Cardiac fibroblast (primary cell): ENCODE measurements at regions not wholly inside any gene's neighbourhood (a gene's known extent, or its start where the extent isn't known, plus 50 kb on each side); places are given as distances from the start of the nearest gene placed in this dataset.

ENCODE experiments used
- DNase-seq, 2 donors: peaks; one replicate each; pipeline versions ENCODE4 v3.0.0 to v3.0.0-alpha.2; 2010; ENCODE audit warnings: low read depth in 2 of 2
- H3K4me3 ChIP-seq, 2 donors: replicated peaks in 1 of 2; 1 replicate in 1 of 2; 2 replicates in 1 of 2; pipeline ENCODE4 v1.5.1; 2011; ENCODE audit warnings: low read depth in 2 of 2, low read length in 2 of 2, mild to moderate bottlenecking in 2 of 2, moderate library complexity in 1 of 2
- TF ChIP-seq, protein P1 (sequence below): IDR thresholded peaks from one replicate; pipeline ENCODE4 v1.5.1; 2011; ENCODE audit warnings: low read depth, mild to moderate bottlenecking, low read length, inconsistent platforms

DNA sequence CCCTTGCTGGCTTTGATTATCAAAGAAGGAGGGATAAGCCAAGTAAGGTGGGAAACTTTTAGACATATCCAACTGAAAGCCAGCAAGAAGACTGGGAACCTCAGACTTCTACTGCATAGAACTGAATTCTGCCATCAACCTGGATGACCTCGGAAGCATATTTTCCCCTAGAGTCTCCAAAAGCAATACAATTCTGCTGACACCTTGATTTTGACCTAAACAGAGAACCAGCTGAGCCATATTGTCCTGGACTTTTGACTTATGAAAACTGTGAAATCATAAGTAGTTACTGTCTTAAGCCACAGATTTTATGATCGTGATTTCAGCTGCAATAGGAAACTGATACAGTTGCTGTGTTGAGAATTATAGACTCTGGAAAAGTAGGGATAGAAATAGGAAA is 227.6 kb downstream of the PCDH20 start:
- TF ChIP-seq, protein P1, sequence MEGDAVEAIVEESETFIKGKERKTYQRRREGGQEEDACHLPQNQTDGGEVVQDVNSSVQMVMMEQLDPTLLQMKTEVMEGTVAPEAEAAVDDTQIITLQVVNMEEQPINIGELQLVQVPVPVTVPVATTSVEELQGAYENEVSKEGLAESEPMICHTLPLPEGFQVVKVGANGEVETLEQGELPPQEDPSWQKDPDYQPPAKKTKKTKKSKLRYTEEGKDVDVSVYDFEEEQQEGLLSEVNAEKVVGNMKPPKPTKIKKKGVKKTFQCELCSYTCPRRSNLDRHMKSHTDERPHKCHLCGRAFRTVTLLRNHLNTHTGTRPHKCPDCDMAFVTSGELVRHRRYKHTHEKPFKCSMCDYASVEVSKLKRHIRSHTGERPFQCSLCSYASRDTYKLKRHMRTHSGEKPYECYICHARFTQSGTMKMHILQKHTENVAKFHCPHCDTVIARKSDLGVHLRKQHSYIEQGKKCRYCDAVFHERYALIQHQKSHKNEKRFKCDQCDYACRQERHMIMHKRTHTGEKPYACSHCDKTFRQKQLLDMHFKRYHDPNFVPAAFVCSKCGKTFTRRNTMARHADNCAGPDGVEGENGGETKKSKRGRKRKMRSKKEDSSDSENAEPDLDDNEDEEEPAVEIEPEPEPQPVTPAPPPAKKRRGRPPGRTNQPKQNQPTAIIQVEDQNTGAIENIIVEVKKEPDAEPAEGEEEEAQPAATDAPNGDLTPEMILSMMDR = no peak
- H3K4me3 ChIP-seq = no peak overlapping the region
- DNase-seq = no peak

DNA sequence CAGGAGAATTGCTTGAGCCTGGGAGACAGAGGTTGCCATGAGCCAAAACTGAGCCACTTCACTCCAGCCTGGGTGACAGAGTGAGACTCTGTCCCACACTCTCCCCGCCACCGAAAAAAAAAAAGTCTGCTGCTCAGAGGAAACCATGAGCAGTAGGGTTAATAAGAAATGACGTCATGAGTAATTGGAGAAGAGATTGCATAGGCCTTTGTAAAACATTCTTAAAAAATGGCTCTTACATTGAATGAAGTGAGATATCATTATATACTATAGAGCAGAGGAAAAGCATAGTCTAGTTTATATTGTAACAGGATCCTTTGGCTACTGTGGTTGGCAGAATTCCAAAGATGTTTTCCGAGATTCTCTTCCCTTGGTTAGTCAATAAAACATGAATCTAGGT is 228.2 kb downstream of the PCDH20 start:
- H3K4me3 ChIP-seq = no peak overlapping the region
- TF ChIP-seq, protein P1 = no peak
- no peak for DNase-seq

DNA sequence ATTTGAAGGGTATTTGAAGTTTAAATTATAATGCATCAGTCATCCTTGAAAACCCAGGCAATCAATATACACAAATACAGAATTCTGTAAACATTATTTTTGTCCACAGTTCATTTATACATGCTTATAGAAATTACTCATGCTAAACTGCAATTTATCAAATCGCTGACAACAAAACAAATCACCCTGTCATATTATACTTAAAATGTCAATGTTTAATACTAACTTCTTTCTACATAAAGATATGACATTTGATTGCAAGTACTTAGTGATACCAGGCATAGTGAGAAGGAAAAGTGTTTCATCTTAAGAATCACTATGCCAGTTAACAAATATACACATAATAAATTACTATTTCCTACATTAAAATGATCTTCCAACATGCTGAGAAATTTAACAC is 232.0 kb downstream of the PCDH20 start:
- TF ChIP-seq, protein P1 = no peak
- H3K4me3 ChIP-seq = no peak overlapping the region
- no peak for DNase-seq

DNA sequence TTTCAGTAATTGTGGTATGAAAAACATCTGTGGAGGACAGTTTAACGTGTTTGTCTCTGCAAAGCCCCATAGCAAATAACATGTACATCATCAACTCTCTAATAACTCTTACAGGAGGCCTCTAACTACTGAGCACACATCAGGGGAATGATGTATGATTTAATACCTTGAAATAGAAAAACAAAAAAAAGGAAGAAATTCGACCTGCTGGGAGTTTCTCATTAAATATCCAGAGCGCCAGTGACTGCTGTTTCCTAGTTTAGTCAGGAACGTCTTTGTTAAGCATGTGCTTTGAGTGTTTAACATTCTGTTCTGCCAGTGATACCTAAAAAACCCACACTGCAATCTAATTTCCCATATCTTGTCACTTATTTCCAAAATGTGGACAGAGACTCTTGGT is 235.4 kb downstream of the PCDH20 start:
- TF ChIP-seq, protein P1 = no peak
- DNase-seq = no peak
- no peak overlapping the region for H3K4me3 ChIP-seq

DNA sequence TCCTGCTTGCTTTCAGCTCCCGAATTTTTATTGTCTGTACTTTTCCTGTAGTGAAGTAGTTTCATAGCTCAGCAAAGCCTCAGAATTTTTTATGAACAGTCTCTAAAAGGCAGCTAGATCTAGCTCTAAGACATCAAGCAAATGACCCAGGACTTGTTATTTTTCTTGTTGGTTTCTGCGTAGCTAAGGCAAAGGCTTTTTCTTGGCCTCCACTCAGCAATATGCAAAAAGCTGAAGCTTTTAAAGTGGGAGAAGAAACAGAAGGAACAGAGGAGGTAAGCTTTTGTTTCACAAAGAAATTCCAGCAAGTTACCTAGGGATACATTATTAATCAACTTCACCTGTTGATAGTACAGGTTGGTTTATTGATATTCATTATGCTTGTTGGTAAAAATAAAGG is 235.9 kb downstream of the PCDH20 start:
- TF ChIP-seq, protein P1 = no peak
- no peak for DNase-seq
- H3K4me3 ChIP-seq = no peak overlapping the region

DNA sequence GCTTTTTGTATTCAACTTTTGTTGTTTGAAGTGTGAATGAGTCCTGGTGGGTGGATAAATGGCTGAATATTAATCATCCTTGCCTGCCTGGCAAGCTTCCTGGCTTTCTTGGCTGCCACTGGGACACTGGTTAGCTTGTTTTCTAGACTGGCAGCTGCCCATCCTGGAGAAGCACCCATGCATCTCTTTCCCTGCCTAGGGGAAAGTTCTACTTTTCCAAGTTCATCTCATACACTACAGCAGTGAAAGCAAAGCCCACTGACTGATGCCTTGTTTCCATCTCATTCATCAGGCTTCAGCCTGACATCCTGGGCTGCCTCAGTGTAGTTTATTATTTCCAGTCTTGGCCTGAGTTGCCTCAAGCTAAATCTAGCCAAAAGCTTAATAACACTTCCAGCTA is 244.8 kb downstream of the PCDH20 start:
- H3K4me3 ChIP-seq = no peak overlapping the region
- TF ChIP-seq, protein P1 = no peak
- no peak for DNase-seq

DNA sequence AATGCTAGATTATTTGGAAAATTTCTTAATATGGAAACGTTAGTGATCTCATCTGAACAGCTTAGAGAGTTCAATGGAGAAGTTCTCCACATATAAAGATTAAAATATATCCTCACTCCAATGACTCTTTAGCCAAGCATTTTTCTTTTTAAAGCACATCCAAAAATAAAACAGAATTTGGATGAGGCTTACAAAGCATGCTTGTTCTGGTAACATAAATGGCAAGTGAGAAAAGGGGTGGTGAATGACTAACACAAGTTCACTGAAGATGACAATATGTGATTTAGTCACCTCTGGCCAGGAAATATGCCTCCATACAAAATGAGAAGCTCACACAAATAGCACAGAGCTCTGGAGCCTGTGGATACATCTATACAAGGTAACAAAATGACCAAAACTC is 253.0 kb downstream of the PCDH20 start:
- no peak overlapping the region for H3K4me3 ChIP-seq
- DNase-seq = peak in 1 of 2 donors; percentile 29
- TF ChIP-seq, protein P1 = no peak
